WTC11 (cell line): ENCODE measurements at regions not wholly inside any gene's neighbourhood (a gene's known extent, or its start where the extent isn't known, plus 50 kb on each side); places are given as distances from the start of the nearest gene placed in this dataset.

Experiments used
- ATAC-seq: fragments of 200-7000 bp; cut with Tn5 transposase; 2 replicates; pipeline ENCODE4 v1.10.0; 2021; ENCODE audit warnings: mild to moderate bottlenecking, moderate library complexity
- CTCF ChIA-PET: fragments of 300-600 bp; sonication (Branson Sonifier 250); formaldehyde crosslinking; loops from one replicate; lab custom pipeline; 2021; ENCODE audit warnings: antibody characterized with exemption; lab: Charles Lee
- POLR2A ChIA-PET: fragments of 350-600 bp; sonication (Branson Sonifier 250); formaldehyde crosslinking; loops from one replicate; lab custom pipeline; 2021; ENCODE audit warnings: antibody characterized with exemption; lab: Charles Lee
- DNase-seq: peaks from one replicate; pipeline ENCODE4 v3.0.0; 2021; ENCODE audit warnings: low spot score
- H3K27ac Mint-ChIP-seq: 2 replicates; pipeline ENCODE4 v1.8.0; 2021; ENCODE audit warnings: mixed read lengths
- H3K27me3 Mint-ChIP-seq: 2 replicates; pipeline ENCODE4 v1.8.0; 2021; ENCODE audit warnings: low read depth, mild to moderate bottlenecking, moderate library complexity, mixed read lengths
- H3K36me3 Mint-ChIP-seq: 2 replicates; pipeline ENCODE4 v1.8.0; 2021; ENCODE audit warnings: mixed read lengths
- H3K4me1 Mint-ChIP-seq: 2 replicates; pipeline ENCODE4 v1.8.0; 2022; ENCODE audit warnings: mixed read lengths
- H3K4me3 Mint-ChIP-seq: 2 replicates; pipeline ENCODE4 v1.8.0; 2021; ENCODE audit warnings: mild to moderate bottlenecking, moderate library complexity, mixed read lengths
- H3K9me3 Mint-ChIP-seq: 2 replicates; pipeline ENCODE4 v1.8.0; 2021; ENCODE audit warnings: mixed read lengths
- ATF3 ChIP-seq: sonication (generic); formaldehyde crosslinking; conservative IDR thresholded peaks from 2 replicates; pipeline ENCODE4 v1.8.1; 2022; ENCODE audit warnings: mild to moderate bottlenecking, missing genetic modification reagents
- ESRRA ChIP-seq: sonication (generic); formaldehyde crosslinking; IDR thresholded peaks from 2 replicates; pipeline ENCODE4 v1.8.1; 2022; ENCODE audit warnings: mild to moderate bottlenecking, missing genetic modification reagents, borderline replicate concordance
- FOXJ3 ChIP-seq: sonication (generic); formaldehyde crosslinking; IDR thresholded peaks from 2 replicates; pipeline ENCODE4 v1.9.0; 2021; ENCODE audit warnings: missing genetic modification reagents, mild to moderate bottlenecking, borderline replicate concordance
- FOXP1 ChIP-seq: sonication (generic); formaldehyde crosslinking; IDR thresholded peaks from 2 replicates; pipeline ENCODE4 v1.8.0; 2022; ENCODE audit warnings: missing genetic modification reagents, mild to moderate bottlenecking, moderate library complexity, borderline replicate concordance
- GABPB1 ChIP-seq: sonication (generic); formaldehyde crosslinking; IDR thresholded peaks from 2 replicates; pipeline ENCODE4 v1.8.1; 2023; ENCODE audit warnings: mild to moderate bottlenecking, missing genetic modification reagents
- HMGA2 ChIP-seq: fragments of 250-450 bp; sonication (Bioruptor Pico); IDR thresholded peaks from 2 replicates; pipeline ENCODE4 v1.4.0; 2021; ENCODE audit warnings: mild to moderate bottlenecking, moderate library complexity
- HMGXB4 ChIP-seq: sonication (generic); formaldehyde crosslinking; IDR thresholded peaks from 2 replicates; pipeline ENCODE4 v1.8.1; 2023; ENCODE audit warnings: mild to moderate bottlenecking, moderate library complexity, missing genetic modification reagents
- MXD4 ChIP-seq: fragments of 250-450 bp; sonication (Bioruptor Pico); IDR thresholded peaks from 2 replicates; pipeline ENCODE4 v1.8.0; 2021; ENCODE audit warnings: mild to moderate bottlenecking, moderate library complexity, borderline replicate concordance
- NFATC4 ChIP-seq: fragments of 250-450 bp; sonication (Bioruptor Pico); IDR thresholded peaks from 2 replicates; pipeline ENCODE4 v1.9.0; 2021; ENCODE audit warnings: mild to moderate bottlenecking
- OVOL2 ChIP-seq: fragments of 250-450 bp; sonication (Bioruptor Pico); IDR thresholded peaks from 2 replicates; pipeline ENCODE4 v1.9.0; 2021; ENCODE audit warnings: mild to moderate bottlenecking, borderline replicate concordance
- PREB ChIP-seq: sonication (generic); formaldehyde crosslinking; IDR thresholded peaks from 2 replicates; pipeline ENCODE4 v1.8.1; 2022; ENCODE audit warnings: mild to moderate bottlenecking, missing genetic modification reagents, moderate library complexity, borderline replicate concordance
- RELA ChIP-seq: sonication (generic); formaldehyde crosslinking; IDR thresholded peaks from 2 replicates; pipeline ENCODE4 v1.8.1; 2022; ENCODE audit warnings: missing genetic modification reagents, mild to moderate bottlenecking, borderline replicate concordance
- SMAD3 ChIP-seq: sonication (generic); formaldehyde crosslinking; IDR thresholded peaks from 2 replicates; pipeline ENCODE4 v1.8.0; 2022; ENCODE audit warnings: missing genetic modification reagents, mild to moderate bottlenecking, borderline replicate concordance
- TEAD1 ChIP-seq: sonication (generic); formaldehyde crosslinking; IDR thresholded peaks from 2 replicates; pipeline ENCODE4 v1.8.0; 2022; ENCODE audit warnings: mild to moderate bottlenecking, missing genetic modification reagents
- USF1 ChIP-seq: sonication (generic); formaldehyde crosslinking; IDR thresholded peaks from 2 replicates; pipeline ENCODE4 v1.8.0; 2022; ENCODE audit warnings: mild to moderate bottlenecking, missing genetic modification reagents
- ZBTB21 ChIP-seq: sonication (generic); formaldehyde crosslinking; IDR thresholded peaks from 2 replicates; pipeline ENCODE4 v1.8.1; 2023; ENCODE audit warnings: mild to moderate bottlenecking, missing genetic modification reagents, borderline replicate concordance
- ZNF263 ChIP-seq: sonication (generic); formaldehyde crosslinking; IDR thresholded peaks from 2 replicates; pipeline ENCODE4 v1.8.1; 2022; ENCODE audit warnings: low read depth, mild to moderate bottlenecking, moderate library complexity, missing genetic modification reagents
- ZNF416 ChIP-seq: fragments of 250-450 bp; sonication (Bioruptor Pico); IDR thresholded peaks from 2 replicates; pipeline ENCODE4 v1.9.0; 2021; ENCODE audit warnings: mild to moderate bottlenecking, inconsistent platforms
- ZNF532 ChIP-seq: fragments of 250-450 bp; sonication (Bioruptor Pico); IDR thresholded peaks from 2 replicates; pipeline ENCODE4 v1.9.0; 2021; ENCODE audit warnings: mild to moderate bottlenecking, borderline replicate concordance
- TF ChIP-seq, protein P1 (sequence below): fragments of 250-450 bp; sonication (Bioruptor Pico); IDR thresholded peaks from 2 replicates; pipeline ENCODE4 v1.9.0; 2021; ENCODE audit warnings: moderate library complexity, mild to moderate bottlenecking, inconsistent platforms, borderline replicate concordance
- TF ChIP-seq, protein P2 (sequence below): fragments of 250-450 bp; sonication (Bioruptor Pico); conservative IDR thresholded peaks from 2 replicates; pipeline ENCODE4 v1.9.0; 2021; ENCODE audit warnings: mild to moderate bottlenecking

DNA sequence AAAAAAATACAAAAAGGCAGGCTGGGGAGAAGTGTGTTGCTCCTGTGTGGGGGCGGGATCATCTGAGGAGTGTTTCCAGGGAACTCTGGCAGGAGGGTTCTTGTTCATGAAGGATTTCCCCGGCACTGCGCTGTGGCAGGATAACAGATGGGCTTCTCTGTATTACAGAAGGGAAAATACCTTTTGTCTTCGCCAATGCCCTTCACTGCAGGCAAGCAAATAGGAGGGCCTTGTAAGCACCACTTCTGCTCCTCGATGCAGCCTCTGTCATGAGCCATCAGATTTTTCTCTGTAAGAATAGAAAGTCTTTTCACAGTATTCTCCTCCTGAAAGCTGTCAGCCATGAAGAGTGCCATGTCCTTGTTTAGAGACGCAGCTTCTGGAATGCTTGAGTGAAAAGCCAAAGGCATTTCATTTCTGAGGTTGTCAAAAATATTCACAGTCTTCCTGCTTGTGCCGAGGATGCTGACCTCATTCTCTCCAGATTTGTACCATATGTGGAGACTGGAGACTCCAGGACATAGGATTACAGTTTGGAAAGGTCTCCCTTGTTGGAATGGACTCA, 294.0 kb downstream of the YTHDC2 start (continued):
- no peak for TF ChIP-seq ZNF532 (CRISPR knock-in tag)
- no peak for TF ChIP-seq ATF3 (CRISPR knock-in tag)
- no peak for TF ChIP-seq ESRRA (CRISPR knock-in tag)
- TF ChIP-seq, all 79 proteins: peak for 0

DNA sequence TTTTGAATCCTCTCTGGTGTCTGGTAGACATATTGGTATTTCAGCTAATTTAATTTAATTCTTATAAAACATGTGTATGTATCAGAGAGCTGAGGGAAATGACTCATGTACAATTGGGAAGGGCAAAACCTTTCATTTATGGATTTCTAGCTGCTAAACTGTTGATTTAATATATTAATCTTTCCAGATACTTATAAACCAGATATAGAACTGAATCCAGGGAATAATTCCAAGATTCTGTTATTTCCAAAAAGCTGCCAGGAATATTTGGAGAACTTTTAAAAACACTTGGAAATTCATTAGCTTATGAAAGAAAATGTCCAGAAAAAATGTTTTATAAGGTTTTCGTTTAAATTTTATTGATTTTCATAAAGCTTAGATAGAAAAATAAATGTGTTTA, 295.5 kb downstream of the YTHDC2 start:
- DNase-seq (no peak), ATAC-seq (no peak)
- ChIA-PET CTCF (no interaction called here), POLR2A (no interaction called here)
- Mint-ChIP-seq H3K4me1 (peaks cover 9% of the 10 kb centered on the region), H3K27ac (no peak overlapping the region), H3K27me3 (no peaks in the 10 kb centered on the region), H3K4me3 (no peak overlapping the region), H3K9me3 (peaks cover 3% of the 10 kb centered on the region), H3K36me3 (no peaks in the 10 kb centered on the region; the same call in 1 of the 2 replicates)
- TF ChIP-seq NFATC4 (CRISPR knock-in tag) (no peak), RELA (no peak), PREB (CRISPR knock-in tag) (no peak), SMAD3 (CRISPR knock-in tag) (no peak), OVOL2 (no peak), ZBTB21 (CRISPR knock-in tag) (no peak), GABPB1 (CRISPR knock-in tag) (no peak), FOXP1 (CRISPR knock-in tag) (no peak)
- TF ChIP-seq, protein P1, sequence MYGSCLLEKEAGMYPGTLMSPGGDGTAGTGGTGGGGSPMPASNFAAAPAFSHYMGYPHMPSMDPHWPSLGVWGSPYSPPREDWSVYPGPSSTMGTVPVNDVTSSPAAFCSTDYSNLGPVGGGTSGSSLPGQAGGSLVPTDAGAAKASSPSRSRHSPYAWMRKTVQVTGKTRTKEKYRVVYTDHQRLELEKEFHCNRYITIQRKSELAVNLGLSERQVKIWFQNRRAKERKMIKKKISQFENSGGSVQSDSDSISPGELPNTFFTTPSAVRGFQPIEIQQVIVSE (CRISPR knock-in tag) = no peak

DNA sequence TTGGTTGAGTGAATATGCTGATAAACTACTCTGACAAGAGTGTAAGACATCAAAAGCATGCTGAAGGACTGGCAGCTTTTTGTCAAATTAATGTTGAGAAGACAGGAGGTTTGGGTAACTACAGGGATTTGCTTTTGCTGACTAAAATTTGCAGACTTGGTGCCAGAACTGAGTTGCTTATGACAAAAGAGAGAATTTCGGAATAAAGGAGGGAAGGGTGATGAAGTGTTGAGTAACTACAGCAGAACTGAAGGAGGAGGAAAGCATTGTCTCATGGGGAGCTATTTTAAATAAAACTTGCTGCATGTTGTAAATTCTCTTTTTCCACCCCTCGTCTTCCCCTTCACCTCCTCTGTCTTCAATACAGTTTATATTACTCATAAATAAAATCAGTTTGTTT, 296.1 kb downstream of the YTHDC2 start:
- peaks cover 9% of the 10 kb centered on the region for H3K4me1 Mint-ChIP-seq
- no peak for DNase-seq
- ChIA-PET CTCF (no interaction called here), POLR2A (no interaction called here)
- H3K4me3 Mint-ChIP-seq = no peak overlapping the region
- no peak overlapping the region for H3K27ac Mint-ChIP-seq
- H3K9me3 Mint-ChIP-seq = no peaks in the 10 kb centered on the region
- ATAC-seq = no peak
- H3K27me3 Mint-ChIP-seq = no peaks in the 10 kb centered on the region
- H3K36me3 Mint-ChIP-seq = no peaks in the 10 kb centered on the region
- TF ChIP-seq TEAD1 (CRISPR knock-in tag) (no peak), USF1 (CRISPR knock-in tag) (no peak), MXD4 (CRISPR knock-in tag) (no peak), HMGXB4 (CRISPR knock-in tag) (no peak), ZNF416 (no peak), FOXJ3 (CRISPR knock-in tag) (no peak), HMGA2 (CRISPR knock-in tag) (no peak), ZNF263 (no peak)
- TF ChIP-seq, protein P2, sequence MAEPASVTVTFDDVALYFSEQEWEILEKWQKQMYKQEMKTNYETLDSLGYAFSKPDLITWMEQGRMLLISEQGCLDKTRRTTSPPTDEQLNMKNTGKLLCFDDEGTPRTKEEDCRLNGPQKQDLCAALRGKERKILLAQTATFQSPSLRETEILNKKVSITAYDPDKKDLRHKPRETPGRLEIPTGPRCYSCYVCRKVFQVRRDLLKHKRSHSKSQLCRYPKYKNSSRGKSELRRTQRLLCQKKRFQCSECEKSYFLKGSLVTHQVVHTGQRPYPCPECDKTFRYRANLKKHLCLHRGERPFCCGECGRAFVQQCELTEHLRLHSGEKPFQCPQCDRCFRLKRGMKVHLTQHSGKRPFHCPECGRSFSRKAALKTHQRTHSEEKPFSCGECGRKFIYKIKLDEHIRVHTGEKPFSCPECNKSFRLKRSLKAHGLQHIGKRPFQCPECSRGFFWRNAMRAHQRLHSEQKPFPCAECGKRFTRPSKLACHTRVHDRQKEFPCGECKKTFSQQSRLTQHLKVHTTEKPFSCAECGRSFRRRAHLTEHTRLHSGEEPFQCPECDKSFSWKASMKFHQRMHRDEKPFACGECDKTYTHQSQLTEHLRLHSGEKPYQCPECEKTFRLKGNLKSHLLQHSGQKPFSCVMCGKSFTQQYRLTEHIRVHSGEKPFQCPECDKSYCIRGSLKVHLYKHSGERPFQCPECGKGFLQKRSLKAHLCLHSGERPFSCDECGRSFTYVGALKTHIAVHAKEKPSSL = no peak
